Small intestine (tissue), 7 donors: ENCODE measurements at regions not wholly inside any gene's neighbourhood (a gene's known extent, or its start where the extent isn't known, plus 50 kb on each side); places are given as distances from the start of the nearest gene placed in this dataset.

Experiments used
- DNase-seq, 2 donors: peaks; one replicate each; pipeline versions ENCODE4 v3.0.0 to v3.0.0-alpha.2; 2013
- FAIRE-seq: peaks from 2 replicates; lab custom pipeline; 2012; peaks lifted over from hg19 to GRCh38; lab: Jason Lieb, UNC
- H3K27ac ChIP-seq, 3 donors: one replicate each; pipeline ENCODE4 v1.5.1; 2013; ENCODE audit warnings: low read length in 2 of 3, mild to moderate bottlenecking in 2 of 3, control low read depth in 1 of 3, inconsistent platforms in 1 of 3, low read depth in 1 of 3, moderate library complexity in 1 of 3
- H3K27me3 ChIP-seq, 3 donors: one replicate each; pipeline ENCODE4 v1.6.1; 2013; ENCODE audit warnings: low read length in 3 of 3, inconsistent platforms in 1 of 3; ENCODE audit not compliant: control insufficient read depth in 3 of 3, insufficient read depth in 3 of 3
- H3K36me3 ChIP-seq, 3 donors: one replicate each; pipeline ENCODE4 v1.6.1; 2013; ENCODE audit warnings: low read length in 3 of 3, inconsistent platforms in 1 of 3, low read depth in 1 of 3, mild to moderate bottlenecking in 1 of 3, moderate library complexity in 1 of 3; ENCODE audit not compliant: control insufficient read depth in 3 of 3, insufficient read depth in 2 of 3
- H3K4me1 ChIP-seq, 3 donors: one replicate each; pipeline ENCODE4 v1.6.1; 2013; ENCODE audit warnings: low read length in 2 of 3, inconsistent platforms in 1 of 3, low read depth in 1 of 3, mild to moderate bottlenecking in 1 of 3, moderate library complexity in 1 of 3; ENCODE audit not compliant: control insufficient read depth in 3 of 3, insufficient read depth in 2 of 3
- H3K4me3 ChIP-seq, 3 donors: one replicate each; pipeline ENCODE4 v1.5.1; 2013; ENCODE audit warnings: low read length in 3 of 3, control low read depth in 1 of 3, inconsistent platforms in 1 of 3, low read depth in 1 of 3, mild to moderate bottlenecking in 1 of 3, moderate library complexity in 1 of 3
- H3K9me3 ChIP-seq, 2 donors: one replicate each; pipeline ENCODE4 v1.6.1; 2013; ENCODE audit warnings: low read depth in 1 of 2, low read length in 1 of 2; ENCODE audit not compliant: control insufficient read depth in 2 of 2, insufficient read depth in 1 of 2
- WGBS, 3 donors: extraction: QIAGEN DNeasy Blood & Tissue Kit; methylation state at CpG; one replicate each; pipeline ENCODE4 v1.1.7; 2013; 5-methylcytosine and 5-hydroxymethylcytosine counted together
- donor health status: healthy with polysubstance abuse.
- donor health status: control.
- donor health status: control.
- donor health status: Bipolar disorder and iron deficiency.
- donor health status: healthy.

GRCh38 chr2:64799592-64800252 is 146.0 kb upstream of the SERTAD2 start:
- Histone ChIP-seq H3K27me3 (peaks cover 0 to 13% (median 2%) of the 10 kb centered on the region in 3 donors), H3K36me3 (no peaks in the 10 kb centered on the region), H3K4me3 (no peak overlapping the region), H3K9me3 (no peaks in the 10 kb centered on the region), H3K4me1 (no peaks in the 10 kb centered on the region), H3K27ac (no peak overlapping the region)
- DNase-seq (no peak), FAIRE-seq (no peak)
- 63 to 81% (median 63%) methylated on average over 4 of the region's 4 CpGs for WGBS, 3 donors

- Histone ChIP-seq H3K9me3 (peaks cover 0 to 8% of the 10 kb centered on the region in 2 donors), H3K27me3 (peaks cover 0 to 2% (median 0%) of the 10 kb centered on the region in 3 donors), H3K36me3 (no peaks in the 10 kb centered on the region), H3K4me1 (no peaks in the 10 kb centered on the region), H3K27ac (no peak overlapping the region), H3K4me3 (no peak overlapping the region)
- no peak for DNase-seq
- no peak for FAIRE-seq
- 69 to 88% (median 88%) methylated on average over 2 of the region's 2 CpGs for WGBS, 3 donors
Measured at GRCh38 chr2:64803776-64804175, 150.1 kb upstream of the SERTAD2 start.

- Histone ChIP-seq H3K27ac (no peak overlapping the region), H3K4me1 (no peaks in the 10 kb centered on the region), H3K27me3 (no peaks in the 10 kb centered on the region), H3K36me3 (no peaks in the 10 kb centered on the region), H3K4me3 (no peak overlapping the region), H3K9me3 (peaks cover 0 to 8% of the 10 kb centered on the region in 2 donors)
- no peak for DNase-seq
- 86 to 89% (median 87%) methylated on average over 3 of the region's 3 CpGs for WGBS, 3 donors
- FAIRE-seq: no peak
Measured at GRCh38 chr2:64804651-64805050, 150.9 kb upstream of the SERTAD2 start.

GRCh38 chr2:64807417-64807816 is 153.7 kb upstream of the SERTAD2 start:
- DNase-seq (no peak), FAIRE-seq (no peak)
- 74 to 82% (median 80%) methylated on average over 4 of the region's 4 CpGs for WGBS, 3 donors
- no peak overlapping the region for H3K4me3 ChIP-seq
- H3K27ac ChIP-seq: no peak overlapping the region
- H3K9me3 ChIP-seq: peaks cover 0 to 8% of the 10 kb centered on the region in 2 donors
- no peaks in the 10 kb centered on the region for H3K4me1 ChIP-seq
- H3K27me3 ChIP-seq: no peaks in the 10 kb centered on the region
- no peaks in the 10 kb centered on the region for H3K36me3 ChIP-seq

GRCh38 chr2:64808092-64808491 is 154.4 kb upstream of the SERTAD2 start:
- H3K27ac ChIP-seq: no peak overlapping the region
- no peaks in the 10 kb centered on the region for H3K27me3 ChIP-seq
- DNase-seq (no peak), FAIRE-seq (no peak)
- peaks cover 0 to 8% of the 10 kb centered on the region in 2 donors for H3K9me3 ChIP-seq
- no peaks in the 10 kb centered on the region for H3K36me3 ChIP-seq
- 79 to 92% (median 87%) methylated on average over 2 of the region's 2 CpGs for WGBS, 3 donors
- H3K4me1 ChIP-seq: no peaks in the 10 kb centered on the region
- H3K4me3 ChIP-seq: no peak overlapping the region

- FAIRE-seq (no peak), DNase-seq (peak; percentile 59 to 73)
- Histone ChIP-seq H3K27ac (no peak overlapping the region), H3K27me3 (no peaks in the 10 kb centered on the region), H3K4me1 (no peaks in the 10 kb centered on the region), H3K36me3 (no peaks in the 10 kb centered on the region), H3K9me3 (peaks cover 0 to 8% of the 10 kb centered on the region in 2 donors), H3K4me3 (no peak overlapping the region)
- WGBS, 3 donors: 20 to 53% (median 33%) methylated on average over 2 of the region's 2 CpGs
Measured at GRCh38 chr2:64808754-64809153, 155.0 kb upstream of the SERTAD2 start.

GRCh38 chr2:64809216-64809615 is 155.5 kb upstream of the SERTAD2 start:
- Histone ChIP-seq H3K9me3 (peaks cover 0 to 8% of the 10 kb centered on the region in 2 donors), H3K27me3 (no peaks in the 10 kb centered on the region), H3K4me3 (no peak overlapping the region), H3K36me3 (no peaks in the 10 kb centered on the region), H3K4me1 (no peaks in the 10 kb centered on the region), H3K27ac (no peak overlapping the region)
- WGBS, 3 donors: 84 to 90% (median 89%) methylated on average over 1 of the region's 1 CpG
- DNase-seq (peak in 1 of 2 donors; percentile 10), FAIRE-seq (no peak)

- no peaks in the 10 kb centered on the region for H3K4me1 ChIP-seq
- H3K27me3 ChIP-seq: no peaks in the 10 kb centered on the region
- H3K36me3 ChIP-seq: no peaks in the 10 kb centered on the region
- DNase-seq (no peak), FAIRE-seq (no peak)
- peaks cover 0 to 8% of the 10 kb centered on the region in 2 donors for H3K9me3 ChIP-seq
- no peak overlapping the region for H3K4me3 ChIP-seq
- H3K27ac ChIP-seq: no peak overlapping the region
- 52 to 70% (median 64%) methylated on average over 4 of the region's 4 CpGs for WGBS, 3 donors
Measured at GRCh38 chr2:64812285-64812684, 158.6 kb upstream of the SERTAD2 start.

GRCh38 chr2:64814007-64814406 is 160.3 kb upstream of the SERTAD2 start:
- H3K27ac ChIP-seq: no peak overlapping the region
- no peaks in the 10 kb centered on the region for H3K36me3 ChIP-seq
- 91 to 94% (median 92%) methylated on average over 5 of the region's 5 CpGs for WGBS, 3 donors
- H3K27me3 ChIP-seq: no peaks in the 10 kb centered on the region
- H3K4me1 ChIP-seq: no peaks in the 10 kb centered on the region
- no peak overlapping the region for H3K4me3 ChIP-seq
- FAIRE-seq (no peak), DNase-seq (no peak)
- H3K9me3 ChIP-seq: no peaks in the 10 kb centered on the region
